Loucy (cell line): ENCODE measurements at regions not wholly inside any gene's neighbourhood (a gene's known extent, or its start where the extent isn't known, plus 50 kb on each side); places are given as distances from the start of the nearest gene placed in this dataset.

Experiments used
- H2AFZ ChIP-seq: fragments of 200-600 bp; sonication (generic); 2 replicates; pipeline ENCODE4 v1.6.0; 2016; ENCODE audit warnings: antibody characterized with exemption, mild to moderate bottlenecking, low read length, moderate library complexity
- H3F3A ChIP-seq: fragments of 200-600 bp; 2 replicates; pipeline ENCODE4 v1.6.0; 2016; ENCODE audit warnings: antibody characterized with exemption, low read depth, mild to moderate bottlenecking
- H3K27me3 ChIP-seq: fragments of 200-600 bp; sonication (generic); 2 replicates; pipeline ENCODE4 v1.6.1; 2014; ENCODE audit warnings: low read length, mild to moderate bottlenecking; ENCODE audit not compliant: insufficient read depth, poor library complexity, severe bottlenecking
- H3K36me3 ChIP-seq: fragments of 200-600 bp; sonication (generic); 2 replicates; pipeline ENCODE4 v1.6.1; 2016; ENCODE audit warnings: low read length; ENCODE audit not compliant: insufficient read depth
- H3K4me1 ChIP-seq: fragments of 200-600 bp; sonication (generic); 2 replicates; pipeline ENCODE4 v1.5.1; 2014; ENCODE audit warnings: low read length, mild to moderate bottlenecking; ENCODE audit not compliant: insufficient read depth, poor library complexity, severe bottlenecking
- H3K4me2 ChIP-seq: fragments of 200-600 bp; sonication (generic); 2 replicates; pipeline ENCODE4 v1.6.0; 2014; ENCODE audit warnings: antibody characterized with exemption, low read length, low read depth, mild to moderate bottlenecking; ENCODE audit not compliant: poor library complexity, severe bottlenecking
- H3K4me3 ChIP-seq: fragments of 200-600 bp; sonication (generic); 2 replicates; pipeline ENCODE4 v1.5.1; 2014; ENCODE audit warnings: low read length, mild to moderate bottlenecking, mixed read lengths; ENCODE audit not compliant: poor library complexity, severe bottlenecking
- H3K79me2 ChIP-seq: fragments of 200-600 bp; sonication (generic); 2 replicates; pipeline ENCODE4 v1.6.1; 2014; ENCODE audit warnings: low read length; ENCODE audit not compliant: insufficient read depth
- H3K9ac ChIP-seq: fragments of 200-600 bp; sonication (generic); 2 replicates; pipeline ENCODE4 v1.6.0; 2014; ENCODE audit warnings: mild to moderate bottlenecking, low read depth, low read length, moderate library complexity; ENCODE audit not compliant: poor library complexity, severe bottlenecking
- H3K9me2 ChIP-seq: fragments of 200-600 bp; sonication (generic); replicated peaks from 2 replicates; pipeline ENCODE4 v1.6.1; 2016; ENCODE audit warnings: low read depth, low read length, mixed read lengths
- H3K9me3 ChIP-seq: fragments of 200-600 bp; sonication (generic); 2 replicates; pipeline ENCODE4 v1.6.1; 2014; ENCODE audit warnings: mild to moderate bottlenecking, antibody characterized with exemption, low read length, low read depth; ENCODE audit not compliant: insufficient read depth
- H4K20me1 ChIP-seq: fragments of 200-600 bp; sonication (generic); 2 replicates; pipeline ENCODE4 v1.6.0; 2014; ENCODE audit warnings: antibody characterized with exemption, low read length, mild to moderate bottlenecking; ENCODE audit not compliant: insufficient read depth, poor library complexity, severe bottlenecking
- CTCF ChIP-seq: fragments of 200-600 bp; sonication (generic); conservative IDR thresholded peaks from 2 replicates; pipeline ENCODE4 v1.5.1; 2014; ENCODE audit warnings: mild to moderate bottlenecking, antibody characterized with exemption, low read length
- EZH2phosphoT487 ChIP-seq: fragments of 200-600 bp; IDR thresholded peaks from 2 replicates; pipeline ENCODE4 v1.6.1; 2018; ENCODE audit warnings: antibody characterized with exemption, mild to moderate bottlenecking, moderate library complexity, borderline replicate concordance

GRCh38 chr14:80264702-80265101, 53.4 kb upstream of the DIO2 start:
- no peak overlapping the region for H3K4me3 ChIP-seq
- H3K9me3 ChIP-seq: no peaks in the 10 kb centered on the region
- H2AFZ ChIP-seq: no peak overlapping the region
- no peaks in the 10 kb centered on the region for H4K20me1 ChIP-seq
- H3K9ac ChIP-seq: no peak overlapping the region
- H3K4me2 ChIP-seq: no peak overlapping the region
- H3K79me2 ChIP-seq: no peaks in the 10 kb centered on the region
- no peaks in the 10 kb centered on the region for H3F3A ChIP-seq
- no peaks in the 10 kb centered on the region for H3K36me3 ChIP-seq
- no peaks in the 10 kb centered on the region for H3K9me2 ChIP-seq
- TF ChIP-seq EZH2phosphoT487 (no peak), CTCF (no peak)
- no peaks in the 10 kb centered on the region for H3K27me3 ChIP-seq
- no peaks in the 10 kb centered on the region for H3K4me1 ChIP-seq
